SK-N-SH (cell line): ENCODE measurements at regions not wholly inside any gene's neighbourhood (a gene's known extent, or its start where the extent isn't known, plus 50 kb on each side); places are given as distances from the start of the nearest gene placed in this dataset.

Experiments
- CTCF ChIA-PET: fragments of 300-600, 350-600 bp; formaldehyde crosslinking; extraction: SDS; loops from one replicate; lab custom pipeline; 2021; lab: Yijun Ruan, JAX
- POLR2A ChIA-PET: fragments of 350-600 bp; sonication (Branson Sonifier 250); formaldehyde crosslinking; extraction: SDS; loops from one replicate; lab custom pipeline; 2020; ENCODE audit warnings: antibody characterized with exemption, inconsistent platforms; lab: Yijun Ruan, JAX
- DNase-seq: peaks from one replicate; pipeline ENCODE4 v3.0.0; 2012
- H2AFZ ChIP-seq: fragments of 200-600 bp; sonication (generic); 2 replicates; pipeline ENCODE4 v1.8.1; 2016; ENCODE audit warnings: antibody characterized with exemption, mild to moderate bottlenecking, low read depth
- H3F3A ChIP-seq: fragments of 200-600 bp; sonication (generic); replicated peaks from 2 replicates; pipeline ENCODE3; 2016; ENCODE audit warnings: antibody characterized with exemption, mild to moderate bottlenecking; ENCODE audit not compliant: insufficient read depth
- H3K27ac ChIP-seq, 2 experiments: fragments of 200-500 bp in 1 of 2; fragments of 200-600 bp in 1 of 2; sonication (Bioruptor generic) in 1 of 2; sonication (generic), shearing (Covaris generic) in 1 of 2; 2 replicates each; pipeline versions ENCODE4 v1.5.1 to v1.6.1; 2014 to 2016; ENCODE audit warnings: low read depth in 2 of 2, inconsistent platforms in 1 of 2, low read length in 1 of 2, mild to moderate bottlenecking in 1 of 2, mixed read lengths in 1 of 2
- H3K27me3 ChIP-seq: fragments of 200-600 bp; sonication (generic), shearing (Covaris generic); 2 replicates; pipeline ENCODE4 v1.6.1; 2016; ENCODE audit warnings: mixed run types; ENCODE audit not compliant: insufficient read depth
- H3K36me3 ChIP-seq, 2 experiments: fragments of 200-500 bp in 1 of 2; fragments of 200-600 bp in 1 of 2; sonication (Bioruptor generic) in 1 of 2; sonication (generic) in 1 of 2; replicated peaks in 1 of 2; 2 replicates each; pipeline versions ENCODE3 to v1.5.1; 2014 to 2016; ENCODE audit warnings: low read length in 1 of 2, mild to moderate bottlenecking in 1 of 2; ENCODE audit not compliant: insufficient read depth in 2 of 2, control insufficient read depth in 1 of 2
- H3K4me1 ChIP-seq, 2 experiments: fragments of 200-500 bp in 1 of 2; fragments of 200-600 bp in 1 of 2; sonication (Bioruptor generic) in 1 of 2; sonication (generic), shearing (Covaris generic) in 1 of 2; 2 replicates each; pipeline versions ENCODE4 v1.5.1 to v1.6.1; 2014 to 2016; ENCODE audit warnings: low read depth in 1 of 2, low read length in 1 of 2, mixed run types in 1 of 2; ENCODE audit not compliant: insufficient read depth in 2 of 2, control insufficient read depth in 1 of 2
- H3K4me2 ChIP-seq: fragments of 200-600 bp; sonication (generic), shearing (Covaris generic); 2 replicates; pipeline ENCODE4 v1.6.1; 2017; ENCODE audit warnings: mixed run types
- H3K4me3 ChIP-seq, 2 experiments: fragments of 200-500 bp in 1 of 2; fragments of 200-600 bp in 1 of 2; sonication (Bioruptor generic) in 1 of 2; sonication (generic), shearing (Covaris generic) in 1 of 2; 2 replicates each; pipeline versions ENCODE4 v1.5.1 to v1.8.1; 2014 to 2016; ENCODE audit warnings: low read depth in 2 of 2, inconsistent platforms in 1 of 2, low read length in 1 of 2, mild to moderate bottlenecking in 1 of 2, mixed read lengths in 1 of 2, moderate library complexity in 1 of 2
- H3K79me2 ChIP-seq: fragments of 200-600 bp; sonication (generic); 2 replicates; pipeline ENCODE4 v1.8.1; 2017; ENCODE audit warnings: mild to moderate bottlenecking; ENCODE audit not compliant: insufficient read depth
- H3K9ac ChIP-seq: fragments of 200-600 bp; sonication (generic); 2 replicates; pipeline ENCODE4 v1.6.1; 2017; ENCODE audit warnings: mixed run types
- H3K9me2 ChIP-seq: fragments of 200-600 bp; sonication (generic); 2 replicates; pipeline ENCODE4 v1.6.1; 2017; ENCODE audit warnings: mixed run types
- H3K9me3 ChIP-seq: fragments of 200-600 bp; sonication (generic); 2 replicates; pipeline ENCODE4 v1.6.1; 2017; ENCODE audit warnings: mixed run types, mild to moderate bottlenecking, moderate library complexity
- H4K20me1 ChIP-seq: fragments of 200-600 bp; sonication (generic); 2 replicates; pipeline ENCODE4 v1.6.1; 2017; ENCODE audit warnings: mild to moderate bottlenecking, mixed run types; ENCODE audit not compliant: insufficient read depth
- CTCF ChIP-seq: fragments of 200-600 bp; sonication (generic); IDR thresholded peaks from 2 replicates; pipeline ENCODE4 v1.6.1; 2017; ENCODE audit warnings: antibody characterized with exemption, mild to moderate bottlenecking, moderate library complexity
- EP300 ChIP-seq, 2 experiments: IDR thresholded peaks; 2 replicates each; pipeline versions ENCODE4 v1.4.0 to v1.6.1; 2012; ENCODE audit warnings: borderline replicate concordance in 1 of 2, low read depth in 1 of 2, low read length in 1 of 2
- FOXM1 ChIP-seq: IDR thresholded peaks from 2 replicates; pipeline ENCODE4 v1.4.0; 2012; ENCODE audit warnings: low read depth, mild to moderate bottlenecking
- GABPA ChIP-seq: IDR thresholded peaks from 2 replicates; pipeline ENCODE4 v1.4.0; 2012; ENCODE audit warnings: low read depth, mild to moderate bottlenecking
- IRF3 ChIP-seq: fragments of 150-350 bp; IDR thresholded peaks from 2 replicates; pipeline ENCODE4 v1.6.1; 2016; ENCODE audit warnings: mild to moderate bottlenecking, low read depth, low read length
- MAX ChIP-seq: IDR thresholded peaks from 2 replicates; pipeline ENCODE4 v1.4.0; 2012; ENCODE audit warnings: low read depth
- MEF2A ChIP-seq: IDR thresholded peaks from 2 replicates; pipeline ENCODE4 v1.4.0; 2012; ENCODE audit warnings: low read depth, borderline replicate concordance
- PBX3 ChIP-seq: IDR thresholded peaks from 2 replicates; pipeline ENCODE4; 2012
- POLR2AphosphoS5 ChIP-seq: IDR thresholded peaks from 2 replicates; pipeline ENCODE4 v1.6.1; 2012; ENCODE audit warnings: low read depth, low read length
- RAD21 ChIP-seq: IDR thresholded peaks from 2 replicates; pipeline ENCODE4 v1.6.1; 2012; ENCODE audit warnings: mild to moderate bottlenecking, low read length
- RFX5 ChIP-seq: IDR thresholded peaks from 2 replicates; pipeline ENCODE4 v1.6.1; 2012; ENCODE audit warnings: mild to moderate bottlenecking, improper control_type of control experiment, low read length
- SIN3A ChIP-seq: IDR thresholded peaks from 2 replicates; pipeline ENCODE4 v1.6.1; 2012; ENCODE audit warnings: low read depth, mild to moderate bottlenecking, low read length, moderate library complexity, borderline replicate concordance
- TCF12 ChIP-seq: IDR thresholded peaks from 2 replicates; pipeline ENCODE4 v1.4.0; 2012
- TEAD4 ChIP-seq: IDR thresholded peaks from 2 replicates; pipeline ENCODE4 v1.4.0; 2012; ENCODE audit warnings: mild to moderate bottlenecking, borderline replicate concordance; ENCODE audit not compliant: insufficient read depth
- USF1 ChIP-seq: IDR thresholded peaks from 2 replicates; pipeline ENCODE4 v1.4.0; 2012; ENCODE audit warnings: low read depth, borderline replicate concordance
- YY1 ChIP-seq: IDR thresholded peaks from 2 replicates; pipeline ENCODE4 v1.4.0; 2012; ENCODE audit warnings: low read depth, mild to moderate bottlenecking

GRCh38 chr5:171603591-171603990, 182.0 kb upstream of the SMIM23 start (continued):
- TF ChIP-seq IRF3 (no peak), POLR2AphosphoS5 (no peak), TEAD4 (no peak), TCF12 (no peak), PBX3 (no peak), MAX (no peak)

GRCh38 chr5:171604195-171604594, 181.4 kb upstream of the SMIM23 start:
- DNase-seq: no peak
- H3K36me3 ChIP-seq: no peaks in the 10 kb centered on the region
- H2AFZ ChIP-seq: no peak overlapping the region
- no peaks in the 10 kb centered on the region; a peak in 1 of 4 replicates for H3K4me1 ChIP-seq
- H3K27ac ChIP-seq: no peak overlapping the region
- no peak overlapping the region for H3K4me2 ChIP-seq
- no peak overlapping the region for H3K4me3 ChIP-seq
- H3K9ac ChIP-seq: no peak overlapping the region
- no peaks in the 10 kb centered on the region for H3K9me2 ChIP-seq
- ChIA-PET CTCF (no interaction called here), POLR2A (no interaction called here)
- TF ChIP-seq GABPA: no peak
- TF ChIP-seq FOXM1: no peak
- TF ChIP-seq TEAD4: no peak
- TF ChIP-seq USF1: no peak
- TF ChIP-seq YY1: no peak
- no peak for TF ChIP-seq RFX5
- no peak for TF ChIP-seq EP300 (IDR thresholded peaks at IDR 0.05; ENCODE audit: borderline replicate concordance in 1 of 2, low read depth in 1 of 2, low read length in 1 of 2)
- TF ChIP-seq SIN3A: no peak
- no peak for TF ChIP-seq MEF2A
- H3K27me3 ChIP-seq: no peaks in the 10 kb centered on the region; the same call in 1 of the 2 replicates
- no peaks in the 10 kb centered on the region for H3F3A ChIP-seq
- H3K79me2 ChIP-seq: no peaks in the 10 kb centered on the region
- no peaks in the 10 kb centered on the region for H4K20me1 ChIP-seq
- peaks cover 4% of the 10 kb centered on the region; the same call in 1 of the 2 replicates for H3K9me3 ChIP-seq

- ChIA-PET CTCF (interaction anchor here (1.0 to 2.1 kb wide), 2 partner anchors 24 to 33 kb away, joined by 3 to 5 read pairs; no protein-coding TSS in a partner anchor), POLR2A (no interaction called here)
- no peak overlapping the region for H2AFZ ChIP-seq
- H3K79me2 ChIP-seq: no peaks in the 10 kb centered on the region
- H3K9me3 ChIP-seq: peaks cover 4% of the 10 kb centered on the region; the same call in 1 of the 2 replicates
- no peak for DNase-seq
- H3K4me2 ChIP-seq: no peak overlapping the region
- peak; percentile 6; the same call in 1 of the 2 replicates for TF ChIP-seq RAD21
- TF ChIP-seq GABPA: no peak
- no peak for TF ChIP-seq YY1
- TF ChIP-seq CTCF: peak; percentile 52
- no peak overlapping the region for H3K9ac ChIP-seq
- H3K4me1 ChIP-seq: no peaks in the 10 kb centered on the region
- no peaks in the 10 kb centered on the region for H4K20me1 ChIP-seq
- H3K4me3 ChIP-seq: no peak overlapping the region
- no peaks in the 10 kb centered on the region for H3K9me2 ChIP-seq
- no peaks in the 10 kb centered on the region for H3K27me3 ChIP-seq
- no peaks in the 10 kb centered on the region for H3K36me3 ChIP-seq
- H3K27ac ChIP-seq: no peak overlapping the region
- no peaks in the 10 kb centered on the region for H3F3A ChIP-seq
Observed at GRCh38 chr5:171606414-171607024, 179.1 kb upstream of the SMIM23 start.
